Lower leg skin (tissue), 4 donors: ENCODE measurements at regions not wholly inside any gene's neighbourhood (a gene's known extent, or its start where the extent isn't known, plus 50 kb on each side); places are given as distances from the start of the nearest gene placed in this dataset.
"Not testable (repeated sequence)": the region's sequence is repeated elsewhere in the genome, so short reads cannot be mapped to it uniquely, and the experiment has no call there.

Experiments
- DNase-seq, 2 donors: peaks; one replicate each; pipeline ENCODE4 v3.0.0-alpha.2; 2019; ENCODE audit warnings: low spot score in 2 of 2
- H3K4me3 ChIP-seq: fragments of 200-600 bp; sonication (generic); 2 replicates; pipeline ENCODE4 v1.5.1; 2017; ENCODE audit warnings: mild to moderate bottlenecking, low read depth; ENCODE audit not compliant: poor library complexity, severe bottlenecking
- CTCF ChIP-seq, 3 donors: fragments of 450-650 bp; IDR thresholded peaks; one replicate each; pipeline ENCODE4 v1.5.1; 2016; ENCODE audit warnings: antibody characterized with exemption in 3 of 3, mild to moderate bottlenecking in 3 of 3, moderate library complexity in 2 of 3
- POLR2A ChIP-seq, 2 donors: fragments of 450-650 bp; IDR thresholded peaks; one replicate each; pipeline ENCODE4 v1.6.1; 2016 to 2017; ENCODE audit warnings: antibody characterized with exemption in 2 of 2, mild to moderate bottlenecking in 1 of 2, moderate library complexity in 1 of 2
- WGBS, 2 donors: methylation state at CpG; one replicate each; pipeline ENCODE4 v1.1.5; 2018; 5-methylcytosine and 5-hydroxymethylcytosine counted together
- intact Hi-C: fragments of 100-400 bp; cut with DNase I; formaldehyde crosslinking; loops from one replicate; pipeline ENCODE4 v1.15.0; 2023; ENCODE audit warnings: low total_unique reads

- TF ChIP-seq CTCF (IDR thresholded peaks at IDR 0.05): no peak
- TF ChIP-seq POLR2A (IDR thresholded peaks at IDR 0.05): no peak
- WGBS, 2 donors: 73 to 78% methylated on average over 10 of the region's 10 CpGs
- intact Hi-C loops: no loop called here
- H3K4me3 ChIP-seq: no peak overlapping the region
- DNase-seq: no peak
These were observed 109.0 kb downstream of the SHOX start for GRCh38 chrX:739611-740010.

GRCh38 chrX:737021-737420 is 106.4 kb downstream of the SHOX start:
- H3K4me3 ChIP-seq, DNase-seq, intact Hi-C loops: not testable (repeated sequence)
- 94 to 99% methylated on average over 3 of the region's 3 CpGs for WGBS, 2 donors

GRCh38 chrX:734362-734761 is 103.8 kb downstream of the SHOX start:
- intact Hi-C loops: no loop called here
- TF ChIP-seq POLR2A (IDR thresholded peaks at IDR 0.05) (no peak), CTCF (IDR thresholded peaks at IDR 0.05) (no peak)
- H3K4me3 ChIP-seq: no peak overlapping the region
- DNase-seq: no peak
- 41 to 45% methylated on average over 17 of the region's 17 CpGs for WGBS, 2 donors

- WGBS, 2 donors: 55 to 56% methylated on average over 9 of the region's 9 CpGs
- intact Hi-C loops: no loop called here
- no peak for DNase-seq
- H3K4me3 ChIP-seq: no peak overlapping the region
- TF ChIP-seq CTCF (IDR thresholded peaks at IDR 0.05): no peak
- no peak for TF ChIP-seq POLR2A (IDR thresholded peaks at IDR 0.05)
These were observed 103.4 kb downstream of the SHOX start for GRCh38 chrX:733961-734360.

GRCh38 chrX:729583-730409 is 99.2 kb downstream of the SHOX start:
- TF ChIP-seq POLR2A (IDR thresholded peaks at IDR 0.05): no peak
- TF ChIP-seq CTCF (IDR thresholded peaks at IDR 0.05): no peak
- WGBS, 2 donors: 70 to 74% methylated on average over 21 of the region's 21 CpGs
- intact Hi-C loops: no loop called here
- H3K4me3 ChIP-seq: no peak overlapping the region
- DNase-seq: peak in 1 of 2 donors; percentile 58

- H3K4me3 ChIP-seq, intact Hi-C loops, DNase-seq: not testable (repeated sequence)
- WGBS, 2 donors: 78% methylated on average over 12 of the region's 14 CpGs; no CpG with 5 or more reads in 1 of the 2 donors
These were observed 98.5 kb downstream of the SHOX start for GRCh38 chrX:729101-729500.

- no CpG with 5 or more reads among the region's 11 CpGs for WGBS, 2 donors
- H3K4me3 ChIP-seq, DNase-seq, intact Hi-C loops: not testable (repeated sequence)
These were observed 98.0 kb downstream of the SHOX start for GRCh38 chrX:728639-729038.
